MM.1S (cell line): ENCODE measurements at regions not wholly inside any gene's neighbourhood (a gene's known extent, or its start where the extent isn't known, plus 50 kb on each side); places are given as distances from the start of the nearest gene placed in this dataset.

Experiments
- DNase-seq: peaks from one replicate; pipeline ENCODE4 v3.0.0-alpha.2; 2015
- H2AFZ ChIP-seq: fragments of 300-600 bp; sonication (generic); 2 replicates; pipeline ENCODE4 v1.6.0; 2016; ENCODE audit warnings: antibody characterized with exemption, low read length
- H3F3A ChIP-seq: fragments of 300-600 bp; sonication (generic); 2 replicates; pipeline ENCODE4 v1.6.1; 2016; ENCODE audit warnings: mild to moderate bottlenecking, antibody characterized with exemption, low read length, moderate library complexity, mixed read lengths; ENCODE audit not compliant: insufficient read depth
- H3K27ac ChIP-seq: fragments of 300-600 bp; sonication (generic); 2 replicates; pipeline ENCODE4 v1.5.1; 2016; ENCODE audit warnings: mild to moderate bottlenecking, low read length
- H3K27me3 ChIP-seq: fragments of 300-600 bp; sonication (generic); replicated peaks from 2 replicates; pipeline ENCODE4 v1.6.0; 2016; ENCODE audit warnings: low read length; ENCODE audit not compliant: insufficient read depth
- H3K36me3 ChIP-seq: fragments of 300-600 bp; sonication (generic); replicated peaks from 2 replicates; pipeline ENCODE4 v1.6.1; 2016; ENCODE audit warnings: mild to moderate bottlenecking, low read length, mixed read lengths; ENCODE audit not compliant: insufficient read depth
- H3K4me1 ChIP-seq: fragments of 300-600 bp; sonication (generic); 2 replicates; pipeline ENCODE4 v1.6.1; 2016; ENCODE audit warnings: low read length, mixed read lengths
- H3K4me2 ChIP-seq: fragments of 300-600 bp; sonication (generic); 2 replicates; pipeline ENCODE4 v1.6.0; 2016; ENCODE audit warnings: low read depth, low read length
- H3K4me3 ChIP-seq: fragments of 300-600 bp; sonication (generic); 2 replicates; pipeline ENCODE4 v1.5.1; 2016; ENCODE audit warnings: low read length, mixed read lengths
- H3K79me2 ChIP-seq: fragments of 300-600 bp; sonication (generic); 2 replicates; pipeline ENCODE4 v1.6.1; 2016; ENCODE audit warnings: mixed run types, low read length, mixed read lengths
- H3K9ac ChIP-seq: fragments of 300-600 bp; sonication (generic); 2 replicates; pipeline ENCODE4 v1.6.1; 2016; ENCODE audit warnings: low read length, mixed read lengths
- H3K9me2 ChIP-seq: fragments of 300-600 bp; sonication (generic); replicated peaks from 2 replicates; pipeline ENCODE4 v1.6.1; 2016; ENCODE audit warnings: mild to moderate bottlenecking, low read length, mixed read lengths; ENCODE audit not compliant: insufficient read depth
- H3K9me3 ChIP-seq: fragments of 300-600 bp; sonication (generic); replicated peaks from 2 replicates; pipeline ENCODE4 v1.6.1; 2016; ENCODE audit warnings: mild to moderate bottlenecking, low read length, mixed read lengths; ENCODE audit not compliant: insufficient read depth
- H4K20me1 ChIP-seq: fragments of 300-600 bp; sonication (generic); 2 replicates; pipeline ENCODE4 v1.6.1; 2016; ENCODE audit warnings: mild to moderate bottlenecking, low read length, moderate library complexity, mixed read lengths; ENCODE audit not compliant: insufficient read depth
- EZH2 ChIP-seq: fragments of 300-600 bp; sonication (generic); optimal IDR thresholded peaks from 2 replicates; pipeline ENCODE3; 2017; ENCODE audit warnings: low read depth, mild to moderate bottlenecking, antibody characterized with exemption, low read length, mixed read lengths
- EZH2phosphoT487 ChIP-seq: fragments of 300-600 bp; sonication (generic); IDR thresholded peaks from 2 replicates; pipeline ENCODE4 v1.6.1; 2018; ENCODE audit warnings: antibody characterized with exemption, low read length
- TF ChIP-seq, protein P1 (sequence below): fragments of 300-600 bp; sonication (generic); IDR thresholded peaks from 2 replicates; pipeline ENCODE4 v1.5.1; 2016; ENCODE audit warnings: antibody characterized with exemption, low read length, mixed read lengths

DNA sequence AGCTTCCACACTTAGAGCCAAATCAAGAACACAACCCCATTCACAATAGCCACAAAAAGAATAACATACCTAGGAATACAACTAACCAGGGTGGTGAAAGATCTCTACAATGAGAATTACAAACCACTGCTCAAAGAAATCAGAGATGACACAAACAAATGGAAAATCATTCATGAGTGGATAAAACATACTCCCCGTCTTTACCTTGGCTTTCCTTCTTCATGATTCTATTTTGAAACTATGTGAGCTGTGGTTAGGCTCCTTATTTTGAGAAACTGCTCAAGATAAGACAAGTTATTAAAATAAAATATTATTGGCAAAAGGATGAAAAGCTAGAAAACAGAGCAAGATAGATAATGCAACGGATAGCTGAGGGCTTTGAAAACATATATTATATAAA lies 598.1 kb upstream of the FAT1 start:
- TF ChIP-seq, protein P1, sequence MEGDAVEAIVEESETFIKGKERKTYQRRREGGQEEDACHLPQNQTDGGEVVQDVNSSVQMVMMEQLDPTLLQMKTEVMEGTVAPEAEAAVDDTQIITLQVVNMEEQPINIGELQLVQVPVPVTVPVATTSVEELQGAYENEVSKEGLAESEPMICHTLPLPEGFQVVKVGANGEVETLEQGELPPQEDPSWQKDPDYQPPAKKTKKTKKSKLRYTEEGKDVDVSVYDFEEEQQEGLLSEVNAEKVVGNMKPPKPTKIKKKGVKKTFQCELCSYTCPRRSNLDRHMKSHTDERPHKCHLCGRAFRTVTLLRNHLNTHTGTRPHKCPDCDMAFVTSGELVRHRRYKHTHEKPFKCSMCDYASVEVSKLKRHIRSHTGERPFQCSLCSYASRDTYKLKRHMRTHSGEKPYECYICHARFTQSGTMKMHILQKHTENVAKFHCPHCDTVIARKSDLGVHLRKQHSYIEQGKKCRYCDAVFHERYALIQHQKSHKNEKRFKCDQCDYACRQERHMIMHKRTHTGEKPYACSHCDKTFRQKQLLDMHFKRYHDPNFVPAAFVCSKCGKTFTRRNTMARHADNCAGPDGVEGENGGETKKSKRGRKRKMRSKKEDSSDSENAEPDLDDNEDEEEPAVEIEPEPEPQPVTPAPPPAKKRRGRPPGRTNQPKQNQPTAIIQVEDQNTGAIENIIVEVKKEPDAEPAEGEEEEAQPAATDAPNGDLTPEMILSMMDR = no peak
- no peak for TF ChIP-seq EZH2phosphoT487
- TF ChIP-seq EZH2 = no peak
- DNase-seq = no peak

DNA sequence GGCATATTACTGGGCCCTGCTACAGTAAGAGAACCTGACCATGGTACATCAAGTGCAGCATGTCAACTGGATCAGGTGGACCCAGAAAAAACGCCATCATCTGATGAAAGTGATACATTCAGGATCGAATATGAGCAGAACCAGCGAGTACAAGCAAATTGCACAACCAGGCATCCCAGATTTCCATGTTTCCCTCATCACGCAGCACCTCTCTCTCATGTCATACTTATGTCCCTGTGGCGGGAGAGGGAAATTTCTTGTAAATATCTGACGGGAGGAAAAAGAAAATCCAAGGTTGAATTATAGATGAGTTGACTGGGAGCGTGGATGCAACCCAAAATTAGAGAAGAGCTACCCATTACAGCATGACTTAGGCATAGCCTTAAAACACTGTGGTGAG lies 608.5 kb upstream of the FAT1 start:
- H4K20me1 ChIP-seq = no peaks in the 10 kb centered on the region

More for the DNA sequence above, 598.1 kb upstream of the FAT1 start:
- H3K79me2 ChIP-seq = no peaks in the 10 kb centered on the region
- no peak overlapping the region for H2AFZ ChIP-seq
- H3K27me3 ChIP-seq = no peaks in the 10 kb centered on the region
- H3F3A ChIP-seq = no peaks in the 10 kb centered on the region
- no peaks in the 10 kb centered on the region for H3K9me3 ChIP-seq
- no peak overlapping the region for H3K9ac ChIP-seq
- no peak overlapping the region for H3K4me2 ChIP-seq
- H3K9me2 ChIP-seq = no peaks in the 10 kb centered on the region
- H3K27ac ChIP-seq = no peak overlapping the region
- H3K4me3 ChIP-seq = no peak overlapping the region
- H4K20me1 ChIP-seq = no peaks in the 10 kb centered on the region
- H3K36me3 ChIP-seq = no peaks in the 10 kb centered on the region
- H3K4me1 ChIP-seq = no peaks in the 10 kb centered on the region

DNA sequence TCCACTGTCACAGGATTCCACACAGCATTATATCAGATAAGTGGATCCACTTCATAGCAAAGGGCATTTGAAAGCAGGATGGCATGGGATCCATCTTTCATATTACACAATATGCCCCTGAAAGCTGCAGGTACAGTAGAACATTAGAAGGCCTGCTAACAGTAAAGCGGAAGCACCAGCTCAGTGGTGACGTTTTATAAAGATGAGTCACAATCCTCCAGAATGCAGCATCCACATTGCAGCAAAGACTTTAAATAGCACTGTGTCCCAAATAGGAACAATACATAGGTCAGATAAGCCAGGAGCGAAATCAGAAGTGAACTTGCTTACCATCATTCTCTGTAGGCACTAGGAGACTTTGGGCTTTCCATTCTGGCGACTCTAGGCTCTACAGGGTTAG lies 609.5 kb upstream of the FAT1 start:
- Histone ChIP-seq H3K4me2 (no peak overlapping the region), H2AFZ (no peak overlapping the region), H3K36me3 (no peaks in the 10 kb centered on the region), H3K9ac (no peak overlapping the region), H3K9me3 (no peaks in the 10 kb centered on the region), H3K79me2 (no peaks in the 10 kb centered on the region), H3K4me3 (no peak overlapping the region), H3K27me3 (no peaks in the 10 kb centered on the region), H3K27ac (no peak overlapping the region), H3K4me1 (no peaks in the 10 kb centered on the region), H4K20me1 (no peaks in the 10 kb centered on the region), H3K9me2 (no peaks in the 10 kb centered on the region), H3F3A (no peaks in the 10 kb centered on the region)
- no peak for DNase-seq
- no peak for TF ChIP-seq EZH2phosphoT487
- no peak for TF ChIP-seq EZH2
- TF ChIP-seq, protein P1 = no peak

More for the DNA sequence above, 608.5 kb upstream of the FAT1 start:
- Histone ChIP-seq H3F3A (no peaks in the 10 kb centered on the region), H3K4me2 (no peak overlapping the region), H3K4me3 (no peak overlapping the region), H3K9me3 (no peaks in the 10 kb centered on the region), H3K79me2 (no peaks in the 10 kb centered on the region), H3K27ac (no peak overlapping the region), H3K27me3 (no peaks in the 10 kb centered on the region), H3K9ac (no peak overlapping the region), H3K36me3 (no peaks in the 10 kb centered on the region), H3K9me2 (no peaks in the 10 kb centered on the region), H2AFZ (no peak overlapping the region), H3K4me1 (no peaks in the 10 kb centered on the region)
- no peak for DNase-seq
- TF ChIP-seq EZH2phosphoT487 (no peak), EZH2 (no peak)
- TF ChIP-seq, protein P1 = no peak
